A673 (cell line): ENCODE measurements at regions not wholly inside any gene's neighbourhood (a gene's known extent, or its start where the extent isn't known, plus 50 kb on each side); places are given as distances from the start of the nearest gene placed in this dataset.

Source experiments
- EZH2 ChIP-seq: fragments of 200-600 bp; sonication (generic); IDR thresholded peaks from 2 replicates; pipeline ENCODE4 v1.6.1; 2017; ENCODE audit warnings: borderline replicate concordance, low read depth, mild to moderate bottlenecking, mixed read lengths, antibody characterized with exemption, low read length; ENCODE audit not compliant: poor library complexity, severe bottlenecking
- TF ChIP-seq, protein P1 (sequence below): fragments of 300-800, 200-600 bp; sonication (generic); conservative IDR thresholded peaks from 2 replicates; pipeline ENCODE4 v1.5.1; 2017; ENCODE audit warnings: low read depth, mild to moderate bottlenecking, antibody characterized with exemption, low read length, moderate library complexity, mixed read lengths

DNA sequence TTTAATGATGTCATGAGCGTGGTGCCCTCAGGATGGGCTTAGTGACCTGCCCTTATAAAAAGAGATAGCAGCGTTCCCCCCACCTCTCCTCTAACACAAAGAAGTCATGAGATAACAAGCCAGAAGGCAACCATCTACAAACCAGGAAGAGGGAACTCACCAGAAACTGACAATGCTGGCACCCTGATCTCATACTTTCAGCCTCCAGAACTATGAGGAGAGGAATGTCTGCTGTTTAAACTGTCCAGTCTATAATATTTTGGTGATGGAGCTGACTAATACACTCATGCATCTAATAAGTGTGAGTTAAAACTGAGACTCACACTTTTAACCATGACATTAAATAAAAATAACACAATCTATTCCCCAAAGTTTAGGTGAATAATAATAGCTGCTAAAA lies 156.1 kb upstream of the SPEF2 start:
- TF ChIP-seq, protein P1, sequence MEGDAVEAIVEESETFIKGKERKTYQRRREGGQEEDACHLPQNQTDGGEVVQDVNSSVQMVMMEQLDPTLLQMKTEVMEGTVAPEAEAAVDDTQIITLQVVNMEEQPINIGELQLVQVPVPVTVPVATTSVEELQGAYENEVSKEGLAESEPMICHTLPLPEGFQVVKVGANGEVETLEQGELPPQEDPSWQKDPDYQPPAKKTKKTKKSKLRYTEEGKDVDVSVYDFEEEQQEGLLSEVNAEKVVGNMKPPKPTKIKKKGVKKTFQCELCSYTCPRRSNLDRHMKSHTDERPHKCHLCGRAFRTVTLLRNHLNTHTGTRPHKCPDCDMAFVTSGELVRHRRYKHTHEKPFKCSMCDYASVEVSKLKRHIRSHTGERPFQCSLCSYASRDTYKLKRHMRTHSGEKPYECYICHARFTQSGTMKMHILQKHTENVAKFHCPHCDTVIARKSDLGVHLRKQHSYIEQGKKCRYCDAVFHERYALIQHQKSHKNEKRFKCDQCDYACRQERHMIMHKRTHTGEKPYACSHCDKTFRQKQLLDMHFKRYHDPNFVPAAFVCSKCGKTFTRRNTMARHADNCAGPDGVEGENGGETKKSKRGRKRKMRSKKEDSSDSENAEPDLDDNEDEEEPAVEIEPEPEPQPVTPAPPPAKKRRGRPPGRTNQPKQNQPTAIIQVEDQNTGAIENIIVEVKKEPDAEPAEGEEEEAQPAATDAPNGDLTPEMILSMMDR: no peak
- TF ChIP-seq EZH2: no peak
